ENCODE measurements at regions not wholly inside any gene's neighbourhood (a gene's known extent, or its start where the extent isn't known, plus 50 kb on each side); places are given as distances from the start of the nearest gene placed in this dataset.

DNA sequence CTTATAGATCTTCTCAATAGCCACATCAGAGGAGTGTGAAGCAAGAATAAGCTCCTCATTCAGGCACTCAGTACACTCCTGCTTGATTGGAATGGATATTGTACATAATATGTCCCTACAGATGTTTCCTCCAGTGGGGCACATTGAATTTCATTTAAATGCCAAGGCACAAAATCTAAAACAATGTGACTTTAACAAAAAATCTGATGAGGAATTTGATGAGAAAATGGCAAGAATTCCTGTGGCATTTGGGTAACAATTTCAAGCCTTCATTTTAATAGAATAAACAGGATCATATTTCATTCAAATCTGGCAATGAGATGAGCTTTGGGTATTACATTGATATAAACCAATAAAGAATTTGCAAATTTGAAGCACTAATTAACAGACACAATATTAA is 307.7 kb upstream of the PKN2 start:
- DNase-seq (ENCODE audit: insufficient read length, low spot score) (no peak), FAIRE-seq (no peak)

DNA sequence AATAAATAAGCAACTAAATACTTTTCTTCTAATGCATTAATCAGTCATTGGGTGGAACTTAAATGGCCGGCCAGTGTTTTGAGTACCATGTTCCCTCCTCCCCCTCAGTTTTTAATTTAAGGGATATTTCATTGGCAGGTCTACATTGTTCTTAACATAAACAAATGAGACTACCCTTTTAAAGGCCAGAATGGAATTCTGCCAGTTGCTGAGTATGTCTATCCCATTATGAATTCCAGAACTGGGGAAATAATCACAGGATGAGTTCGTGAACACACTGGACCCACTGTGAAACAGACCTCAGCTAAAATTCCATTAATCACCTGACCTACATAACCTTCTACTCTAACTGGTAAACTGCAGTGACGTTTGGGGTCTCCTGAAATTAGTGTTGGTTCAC is 305.5 kb upstream of the PKN2 start:
- FAIRE-seq, result no peak

DNA sequence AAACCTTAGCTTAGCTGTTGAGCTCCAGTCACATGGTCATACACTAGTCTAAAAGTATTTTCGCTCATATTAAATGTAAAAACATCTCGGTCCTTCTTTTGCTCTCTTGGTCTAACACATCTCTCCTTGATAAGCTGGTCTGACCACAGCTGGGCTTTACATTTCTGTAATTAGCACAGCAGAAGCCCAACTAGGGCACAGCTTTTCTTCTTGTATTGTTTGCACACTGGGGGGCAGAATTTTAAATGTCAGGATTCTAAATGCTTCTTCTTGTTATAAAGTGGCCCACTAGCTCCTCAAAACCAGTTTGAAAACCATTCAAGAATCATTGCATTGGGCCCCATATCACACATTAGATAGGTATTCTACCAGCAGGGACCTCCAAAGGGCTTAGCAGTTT is 289.1 kb upstream of the PKN2 start:
- no peak for DNase-seq (ENCODE audit: insufficient read length, low spot score)
- no peak for FAIRE-seq

More for the DNA sequence above, 305.5 kb upstream of the PKN2 start:
- DNase-seq (ENCODE audit: insufficient read length, low spot score), result no peak

DNA sequence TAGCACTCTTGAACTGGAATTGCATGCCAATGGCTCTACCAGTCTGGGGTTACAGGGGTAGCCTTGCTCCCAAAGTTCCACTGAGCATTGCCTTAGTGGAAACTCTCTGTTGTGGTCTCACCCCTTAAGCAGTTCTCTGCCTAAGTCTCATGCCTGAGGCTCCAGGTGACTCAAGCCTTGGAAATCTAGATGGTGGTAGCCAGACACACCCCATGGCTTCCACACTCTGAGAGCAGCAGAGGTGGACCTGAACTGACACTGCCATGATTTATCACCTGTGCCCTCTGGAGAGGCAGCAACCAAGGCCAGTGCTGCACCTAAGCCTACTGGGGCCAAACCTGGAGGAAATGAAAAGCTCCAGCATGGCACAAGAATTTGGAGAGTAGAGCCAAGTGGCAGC is 285.7 kb upstream of the PKN2 start:
- no peak for FAIRE-seq
- DNase-seq (ENCODE audit: insufficient read length, low spot score), result no peak

DNA sequence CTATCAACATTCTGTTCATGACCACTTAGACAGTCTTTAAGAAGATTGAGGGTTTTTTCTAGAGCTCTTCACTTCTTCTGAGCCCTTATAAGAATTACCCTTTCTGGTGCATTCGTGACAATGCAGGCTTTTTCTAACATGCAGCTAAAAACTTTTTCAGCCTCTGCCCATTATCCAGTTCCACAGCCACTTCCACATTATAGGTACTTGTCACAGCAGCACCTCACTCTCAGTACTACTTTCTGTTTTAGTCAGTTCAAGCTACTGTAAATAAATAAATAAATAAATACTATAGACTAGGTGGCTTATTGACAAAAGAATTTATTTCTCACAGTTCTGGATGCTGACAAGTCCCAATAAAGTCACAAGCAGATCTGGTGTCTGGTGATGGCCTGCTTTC is 284.4 kb upstream of the PKN2 start:
- FAIRE-seq (no peak), DNase-seq (ENCODE audit: insufficient read length, low spot score) (no peak)

DNA sequence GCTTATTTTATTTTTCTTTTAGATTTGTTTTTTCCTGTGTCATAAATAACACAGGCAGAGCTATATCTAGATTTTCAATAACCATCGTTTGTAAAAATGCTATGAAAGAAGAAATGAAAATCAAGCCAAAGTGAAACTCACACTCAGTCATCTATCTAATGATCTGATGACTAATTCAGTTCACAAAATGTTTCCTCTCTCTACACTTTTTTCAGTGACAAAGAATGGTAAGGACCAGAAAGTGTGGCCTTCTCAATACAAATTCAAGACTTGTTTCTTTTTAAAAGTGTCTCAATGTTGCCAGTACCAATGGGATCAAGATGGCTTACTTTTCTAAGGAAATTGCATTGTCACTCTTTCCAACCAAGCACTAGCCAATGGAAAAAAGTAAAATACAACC is 282.8 kb upstream of the PKN2 start:
- peak; percentile 9 for DNase-seq (ENCODE audit: insufficient read length, low spot score)
- FAIRE-seq, result no peak

DNA sequence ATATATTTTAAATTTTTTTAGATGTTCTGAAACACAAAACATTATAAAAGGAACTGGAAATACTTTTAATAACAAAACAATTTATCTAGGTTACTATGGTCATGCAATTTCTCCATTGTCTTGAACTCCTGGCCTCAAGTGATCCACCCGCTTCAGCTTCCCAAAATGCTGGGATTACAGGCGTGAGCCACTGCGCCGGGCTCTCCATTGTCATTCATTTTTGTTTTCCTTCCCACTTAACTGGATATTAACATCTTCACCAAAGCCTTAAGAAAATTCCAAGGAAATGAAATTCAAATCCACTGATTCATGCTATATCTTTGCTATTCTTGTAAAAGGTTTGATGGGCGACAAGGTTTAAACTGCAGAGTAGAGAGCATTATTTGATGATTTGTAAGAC is 279.5 kb upstream of the PKN2 start:
- DNase-seq (ENCODE audit: insufficient read length, low spot score), result no peak
- no peak for FAIRE-seq

DNA sequence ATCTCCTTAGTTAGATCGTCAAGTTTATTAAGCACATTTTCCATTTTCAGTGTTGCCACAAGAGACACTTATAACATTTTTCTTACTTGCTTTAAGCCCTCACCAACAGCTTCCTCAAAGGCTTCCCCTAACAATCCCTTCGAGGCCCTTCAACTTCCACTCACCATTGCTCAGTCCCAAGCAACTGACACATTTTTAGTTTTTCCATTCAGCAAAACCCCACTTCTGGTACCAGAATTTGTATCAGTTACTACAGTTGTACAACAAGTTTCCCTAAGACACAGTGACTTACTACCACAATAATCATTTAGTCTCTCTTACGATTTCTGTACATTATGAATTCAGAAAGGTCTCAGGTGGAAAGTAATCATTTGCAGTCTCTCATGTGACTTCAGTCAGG is 276.8 kb upstream of the PKN2 start:
- FAIRE-seq, result no peak
- DNase-seq (ENCODE audit: insufficient read length, low spot score), result no peak

DNA sequence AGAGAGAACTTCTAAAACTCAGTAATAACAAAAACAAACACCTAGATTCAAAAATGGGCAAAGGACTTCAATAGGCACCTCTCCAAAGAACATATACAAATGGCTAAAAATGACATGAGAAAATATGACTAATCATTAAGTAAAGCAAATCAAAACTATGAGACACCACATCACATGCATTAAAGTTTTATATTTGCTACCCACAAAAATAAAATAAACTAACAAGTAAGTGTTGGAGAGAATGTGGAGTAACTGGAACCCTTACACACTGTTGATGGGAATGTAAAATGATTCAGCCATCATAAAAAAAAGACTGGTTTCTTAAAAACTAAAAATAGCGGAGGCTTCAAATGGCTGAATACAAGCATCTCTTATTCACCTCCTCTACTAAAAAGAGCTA is 262.1 kb upstream of the PKN2 start:
- DNase-seq (ENCODE audit: insufficient read length, low spot score), result no peak
- FAIRE-seq, result no peak

DNA sequence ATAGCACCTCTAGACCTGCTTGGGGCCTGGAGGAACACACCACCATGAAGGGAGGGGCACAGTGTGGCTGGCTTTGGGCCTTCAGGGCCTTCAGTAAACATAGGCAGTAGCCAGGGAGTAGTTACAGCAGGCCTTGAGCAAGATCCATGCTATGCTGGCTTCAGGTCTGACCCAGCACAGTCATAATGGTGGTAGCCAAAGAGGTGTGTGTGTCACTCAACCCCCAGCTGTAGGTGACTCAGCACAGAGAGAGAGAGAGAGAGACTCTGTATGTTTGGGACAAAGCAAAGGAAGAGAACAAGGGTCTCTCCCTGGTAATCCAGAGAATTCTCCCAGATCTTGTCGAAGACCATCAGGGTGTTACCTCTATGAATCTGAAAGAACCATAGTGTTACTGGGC is 250.5 kb upstream of the PKN2 start:
- no peak for DNase-seq (ENCODE audit: insufficient read length, low spot score)
- no peak for FAIRE-seq

DNA sequence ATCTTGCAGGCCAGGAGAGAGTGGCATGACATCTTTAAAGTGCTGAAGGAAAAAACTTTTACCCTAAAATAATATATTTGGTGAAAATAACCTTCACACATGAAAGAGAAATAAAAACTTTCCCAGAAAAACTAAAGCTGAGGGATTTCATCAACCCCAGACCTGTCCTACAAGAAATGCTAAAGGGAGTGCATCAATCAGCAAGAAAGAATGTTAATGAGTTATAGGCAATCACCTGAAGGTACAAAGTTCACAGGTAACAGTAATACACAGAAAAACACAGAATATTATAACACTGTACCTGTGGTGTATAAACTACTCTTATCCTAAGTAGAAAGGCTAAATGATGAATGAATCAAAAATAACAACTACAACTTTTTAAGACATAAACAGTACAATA is 249.2 kb upstream of the PKN2 start:
- no peak for DNase-seq (ENCODE audit: insufficient read length, low spot score)
- no peak for FAIRE-seq

DNA sequence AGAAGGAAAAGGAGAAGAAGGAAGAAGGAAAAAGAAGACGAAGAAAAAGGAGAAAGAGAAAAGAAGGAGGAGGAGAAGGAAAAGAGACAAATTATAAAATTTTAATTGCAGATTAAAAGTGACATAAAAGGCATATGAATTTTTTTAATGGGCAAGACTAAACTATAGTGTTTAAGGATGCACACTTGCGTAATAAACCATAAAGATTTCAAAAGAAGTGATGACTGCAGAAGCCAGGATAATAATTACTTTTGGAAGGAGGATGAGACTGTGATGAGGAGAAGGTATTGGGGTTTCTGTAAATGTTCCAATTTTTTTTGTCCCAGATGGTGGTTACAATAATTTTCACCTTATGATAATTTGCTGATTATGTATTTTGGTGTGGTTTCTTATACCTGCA is 243.1 kb upstream of the PKN2 start:
- FAIRE-seq (no peak), DNase-seq (ENCODE audit: insufficient read length, low spot score) (no peak)

DNA sequence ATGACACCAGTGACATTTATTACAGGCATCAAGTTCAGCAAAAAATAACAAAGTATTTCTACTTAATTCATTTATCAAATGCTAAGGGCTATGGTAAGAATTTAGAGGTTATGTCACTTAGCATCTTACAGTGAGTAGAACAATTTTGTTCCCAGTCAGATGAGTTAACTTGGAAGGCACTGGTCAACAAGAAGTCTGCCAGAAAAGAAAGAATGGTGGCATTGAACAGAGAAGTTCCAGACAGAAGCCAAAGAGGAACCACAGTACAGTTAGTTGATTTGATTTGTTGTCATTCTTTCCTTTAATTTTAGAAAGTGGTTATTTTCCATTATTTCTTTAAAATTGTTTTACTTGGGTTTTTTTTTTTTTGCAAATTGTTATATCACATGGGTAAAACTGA is 232.2 kb upstream of the PKN2 start:
- FAIRE-seq, result no peak
- no peak for DNase-seq (ENCODE audit: insufficient read length, low spot score)

DNA sequence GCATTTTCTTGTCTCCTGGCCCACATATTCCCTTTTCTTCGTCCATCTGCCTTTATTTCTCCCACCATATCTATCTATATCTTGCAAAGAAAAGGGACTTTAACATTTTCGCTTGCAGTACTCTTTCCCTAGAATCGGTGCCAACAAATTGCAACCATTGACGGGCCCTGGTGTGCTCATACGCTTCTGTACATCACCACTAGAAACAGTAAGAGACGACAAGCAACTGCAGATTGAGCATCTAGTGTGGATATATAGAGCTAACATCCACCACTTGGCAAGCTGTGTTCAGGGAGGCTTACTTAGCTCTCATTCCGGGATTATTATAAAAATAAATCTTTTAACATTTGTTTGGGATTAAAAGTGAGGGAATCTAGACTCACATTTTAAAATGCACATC is 230.8 kb upstream of the PKN2 start:
- no peak for FAIRE-seq
- no peak for DNase-seq (ENCODE audit: insufficient read length, low spot score)

DNA sequence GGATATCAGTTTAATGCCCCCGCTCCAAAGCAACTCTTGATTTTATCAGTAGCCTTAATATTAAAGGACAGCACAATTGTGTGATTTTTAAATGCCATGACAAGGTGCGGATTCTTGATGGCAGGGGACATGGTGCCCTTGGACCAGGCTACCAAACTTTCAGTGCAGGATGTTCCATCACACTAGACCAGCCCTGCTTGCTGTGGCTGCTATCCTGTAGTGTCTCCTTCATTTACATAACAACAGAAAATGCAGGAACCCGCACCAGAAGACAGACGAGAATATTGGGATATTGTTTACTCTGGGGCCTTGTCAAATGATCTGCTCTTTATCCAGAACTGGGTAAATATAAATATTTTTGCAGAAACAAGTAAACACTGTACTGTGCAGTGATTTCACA is 229.3 kb upstream of the PKN2 start:
- no peak for DNase-seq (ENCODE audit: insufficient read length, low spot score)
- no peak for FAIRE-seq

DNA sequence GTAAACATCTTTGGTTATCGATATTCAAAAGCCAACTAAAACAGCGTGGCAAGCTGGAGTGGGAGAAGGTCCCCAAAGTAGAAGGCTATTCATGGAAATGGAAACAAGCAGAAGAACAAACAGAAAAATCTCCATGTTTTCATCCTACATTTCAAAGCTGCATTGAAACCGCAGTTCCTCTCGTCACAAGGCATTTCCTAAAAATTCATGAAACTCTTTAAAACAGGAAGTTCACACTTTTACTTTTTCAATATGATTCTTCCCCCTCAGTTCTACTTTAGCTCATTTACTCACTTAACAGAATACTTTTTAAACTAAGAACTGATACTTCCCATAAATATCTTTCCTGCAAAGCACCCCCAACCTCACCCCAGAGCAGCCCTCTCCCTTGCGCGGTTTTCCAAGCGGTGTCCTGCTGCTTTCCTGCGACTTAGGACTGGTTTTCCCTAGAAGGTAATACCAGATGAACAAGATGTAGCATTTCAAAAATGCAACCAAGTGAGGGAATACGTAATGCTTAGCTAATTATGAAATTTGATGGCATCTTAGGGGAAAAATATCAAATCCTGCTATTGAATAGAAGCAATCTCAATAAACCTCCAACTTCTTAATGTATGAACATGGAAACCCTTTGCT is 228.3 kb upstream of the PKN2 start:
- FAIRE-seq, result no peak

DNA sequence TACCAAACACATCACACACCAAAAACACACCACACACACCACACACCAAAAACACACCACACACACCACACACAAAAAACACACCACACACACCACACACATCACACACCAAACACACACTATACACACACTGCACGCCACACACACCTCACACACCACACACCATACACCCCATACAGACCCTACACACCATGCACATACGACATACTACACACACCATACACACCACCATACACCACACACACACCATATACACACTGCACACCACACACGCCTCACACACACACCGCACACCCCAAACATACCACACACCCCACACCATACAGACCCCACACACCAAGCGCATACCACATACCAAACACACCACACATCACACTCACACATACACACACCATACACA is 226.9 kb upstream of the PKN2 start:
- FAIRE-seq (no peak), DNase-seq (ENCODE audit: insufficient read length, low spot score) (no peak)

More for the DNA sequence above, 228.3 kb upstream of the PKN2 start:
- DNase-seq (ENCODE audit: insufficient read length, low spot score), result no peak

DNA sequence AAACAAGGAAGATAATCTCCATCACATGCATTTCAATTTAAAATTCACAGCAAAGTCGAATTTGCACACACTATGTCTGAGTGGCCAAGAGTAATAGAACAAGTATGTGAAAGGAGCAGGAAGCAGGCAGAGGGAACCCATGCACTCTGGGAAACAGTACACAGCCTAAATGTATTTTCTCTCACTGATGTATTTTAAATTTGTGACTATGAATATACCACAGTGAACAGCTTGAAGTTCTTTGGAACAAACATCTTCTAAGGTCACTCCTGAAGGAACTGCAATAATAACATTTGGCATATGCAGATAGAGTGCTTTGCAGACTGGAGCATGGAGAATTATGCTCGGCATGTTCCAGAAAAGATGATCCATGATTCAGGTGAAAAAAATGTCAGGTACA is 223.1 kb upstream of the PKN2 start:
- no peak for FAIRE-seq
- no peak for DNase-seq (ENCODE audit: insufficient read length, low spot score)

DNA sequence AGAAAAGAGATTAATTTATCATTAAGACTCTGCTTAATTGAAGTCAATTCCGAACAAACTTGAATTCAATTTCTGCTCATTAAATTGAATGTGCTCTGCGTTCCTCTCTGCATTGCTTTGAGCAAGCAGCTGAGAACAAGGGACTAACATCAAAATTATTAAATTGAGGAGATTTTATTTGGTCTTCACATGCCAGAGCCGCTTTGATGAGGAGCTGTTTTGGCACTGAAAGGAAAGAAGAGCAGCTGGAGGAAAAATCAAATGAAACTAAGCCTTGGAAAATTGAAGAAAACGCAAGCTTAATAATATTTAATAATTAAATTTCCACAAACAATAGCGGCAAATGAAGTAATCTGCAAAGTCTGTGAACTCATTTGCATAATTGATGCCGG is 222.0 kb upstream of the PKN2 start:
- no peak for DNase-seq (ENCODE audit: insufficient read length, low spot score)
- no peak for FAIRE-seq

DNA sequence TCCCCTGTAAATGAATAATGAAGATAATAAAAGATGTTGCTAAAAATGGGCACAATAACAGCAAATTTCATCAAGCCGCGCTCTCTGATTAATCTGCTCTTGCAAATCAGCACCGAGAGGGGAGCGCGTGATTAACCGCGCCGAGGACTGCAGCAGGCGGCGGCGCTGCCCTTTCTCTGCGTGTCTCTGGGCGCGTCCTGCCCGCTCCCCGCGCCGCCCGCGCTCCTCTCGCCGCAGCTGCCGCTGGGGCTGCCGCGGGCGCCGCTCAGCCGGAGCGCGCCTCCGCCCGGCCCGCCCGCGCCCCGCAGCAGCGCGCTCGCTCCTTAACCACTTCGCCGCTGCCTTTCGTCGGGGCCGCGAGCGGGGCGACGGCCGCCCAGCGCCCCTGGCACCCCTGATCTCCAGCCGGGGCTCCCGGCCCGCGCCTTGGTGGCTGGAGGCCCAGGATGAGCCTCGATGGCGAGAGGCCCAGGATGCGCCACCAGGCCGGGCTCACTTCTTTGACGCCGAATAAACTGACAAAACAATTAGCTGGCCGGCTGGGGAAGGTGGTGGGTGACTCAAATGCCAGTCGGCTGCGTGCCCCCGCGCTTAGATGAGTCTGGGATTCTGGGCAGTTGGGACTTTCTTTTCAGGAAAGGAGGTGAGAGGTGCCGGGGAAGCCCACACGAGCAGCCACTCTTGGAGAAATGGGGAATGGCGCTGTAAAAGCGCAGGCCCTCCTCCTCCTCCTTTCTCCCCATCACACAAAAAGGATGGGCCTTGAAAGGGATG is 221.4 kb upstream of the PKN2 start:
- FAIRE-seq, result no peak
- no peak for DNase-seq (ENCODE audit: insufficient read length, low spot score)

DNA sequence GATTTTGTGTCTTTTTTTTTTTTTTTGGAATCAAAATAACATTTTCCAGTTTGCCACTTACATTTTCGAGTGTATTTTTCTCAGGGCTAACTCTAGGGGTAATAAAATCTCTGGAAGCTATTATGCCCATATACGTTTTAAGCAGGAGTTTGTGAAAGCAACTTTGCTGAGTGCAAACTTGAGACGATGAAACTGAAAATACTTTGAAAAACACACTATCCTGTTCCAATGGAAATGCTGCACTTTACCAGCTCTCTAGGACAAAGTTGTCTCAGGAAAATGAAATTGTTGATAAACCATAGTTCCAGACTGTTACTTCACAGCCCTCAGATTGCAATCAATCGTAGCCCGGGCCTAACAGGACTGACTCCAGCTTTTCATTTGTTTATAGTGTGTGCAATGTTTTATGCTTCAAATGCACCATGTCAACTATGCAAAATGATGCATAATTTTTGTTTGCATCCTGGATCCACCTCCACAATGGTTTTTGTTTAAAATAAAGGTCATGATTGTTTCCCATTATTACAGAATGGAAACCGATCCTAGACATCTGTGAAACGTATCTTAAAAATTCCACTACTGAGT is 220.6 kb upstream of the PKN2 start:
- FAIRE-seq (no peak), DNase-seq (ENCODE audit: insufficient read length, low spot score) (no peak)

DNA sequence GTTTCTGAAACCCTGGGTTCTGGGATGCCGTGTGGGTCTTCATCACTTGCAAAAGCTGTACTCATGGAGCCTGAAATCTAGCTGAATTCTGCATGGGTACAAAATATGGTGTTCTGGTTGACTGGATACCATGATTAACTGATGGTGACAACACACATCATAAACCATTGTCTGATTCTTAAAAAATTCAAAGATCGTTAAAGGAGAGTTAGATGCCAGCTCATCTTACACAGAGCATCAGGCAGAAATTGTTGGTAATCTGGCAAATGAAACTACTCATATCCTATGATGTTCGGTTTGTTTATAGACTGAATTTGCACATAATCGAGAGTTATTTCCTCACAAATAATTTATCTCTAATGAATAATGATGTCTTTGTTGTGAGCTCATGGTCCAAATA is 218.1 kb upstream of the PKN2 start:
- DNase-seq (ENCODE audit: insufficient read length, low spot score) (no peak), FAIRE-seq (no peak)

All from GM19239 (cell line).